Muscle layer of colon (tissue), 2 donors: ENCODE measurements at regions not wholly inside any gene's neighbourhood (a gene's known extent, or its start where the extent isn't known, plus 50 kb on each side); places are given as distances from the start of the nearest gene placed in this dataset.

Experiments used
- H3K27ac ChIP-seq: one replicate; pipeline ENCODE4 v1.7.0; 2013; ENCODE audit warnings: low read depth, mild to moderate bottlenecking, low read length, moderate library complexity
- H3K27me3 ChIP-seq, 2 donors: one replicate each; pipeline ENCODE4 v1.7.0; 2013; ENCODE audit warnings: low read length in 2 of 2, mild to moderate bottlenecking in 2 of 2; ENCODE audit not compliant: insufficient read depth in 2 of 2, control insufficient read depth in 1 of 2
- H3K36me3 ChIP-seq: one replicate; pipeline ENCODE4 v1.7.0; 2013; ENCODE audit warnings: mild to moderate bottlenecking, low read length; ENCODE audit not compliant: insufficient read depth
- H3K4me1 ChIP-seq: one replicate; pipeline ENCODE4 v1.7.0; 2013; ENCODE audit warnings: mild to moderate bottlenecking, low read length; ENCODE audit not compliant: insufficient read depth
- H3K4me3 ChIP-seq, 2 donors: one replicate each; pipeline ENCODE4 v1.7.0; 2013; ENCODE audit warnings: low read length in 2 of 2, low read depth in 1 of 2, mild to moderate bottlenecking in 1 of 2, moderate library complexity in 1 of 2
- H3K9ac ChIP-seq: one replicate; pipeline ENCODE4 v1.7.0; 2013; ENCODE audit warnings: low read length
- H3K9me3 ChIP-seq: one replicate; pipeline ENCODE4 v1.7.0; 2013; ENCODE audit warnings: mild to moderate bottlenecking, low read length
- donor health status: abdominal sarcoma.
- donor health status: Adenocarcinoma of cecum.

- H3K4me3 ChIP-seq = no peak overlapping the region
- no peaks in the 10 kb centered on the region for H3K27me3 ChIP-seq
- H3K27ac ChIP-seq = no peak overlapping the region
- no peaks in the 10 kb centered on the region for H3K9me3 ChIP-seq
- no peak overlapping the region for H3K9ac ChIP-seq
- no peaks in the 10 kb centered on the region for H3K36me3 ChIP-seq
- H3K4me1 ChIP-seq = no peaks in the 10 kb centered on the region
Observed at GRCh38 chr9:135391759-135392158, 87.8 kb upstream of the PPP1R26 start.

- Histone ChIP-seq H3K4me3 (no peak overlapping the region), H3K27me3 (no peaks in the 10 kb centered on the region), H3K36me3 (no peaks in the 10 kb centered on the region), H3K9ac (no peak overlapping the region), H3K27ac (no peak overlapping the region), H3K4me1 (no peaks in the 10 kb centered on the region), H3K9me3 (no peaks in the 10 kb centered on the region)
Observed at GRCh38 chr9:135392511-135392910, 87.1 kb upstream of the PPP1R26 start.

- H3K9ac ChIP-seq = no peak overlapping the region
Observed at GRCh38 chr9:135394131-135394530, 85.5 kb upstream of the PPP1R26 start.

GRCh38 chr9:135394699-135395645, 84.6 kb upstream of the PPP1R26 start:
- Histone ChIP-seq H3K4me1 (no peaks in the 10 kb centered on the region), H3K9ac (no peak overlapping the region), H3K27ac (no peak overlapping the region), H3K27me3 (no peaks in the 10 kb centered on the region), H3K36me3 (no peaks in the 10 kb centered on the region), H3K9me3 (no peaks in the 10 kb centered on the region), H3K4me3 (no peak overlapping the region)

More at GRCh38 chr9:135394131-135394530, 85.5 kb upstream of the PPP1R26 start:
- Histone ChIP-seq H3K36me3 (no peaks in the 10 kb centered on the region), H3K4me1 (no peaks in the 10 kb centered on the region), H3K27ac (no peak overlapping the region), H3K9me3 (no peaks in the 10 kb centered on the region), H3K27me3 (no peaks in the 10 kb centered on the region), H3K4me3 (no peak overlapping the region)

- no peak overlapping the region for H3K9ac ChIP-seq
- H3K27ac ChIP-seq = no peak overlapping the region
- no peaks in the 10 kb centered on the region for H3K9me3 ChIP-seq
- H3K36me3 ChIP-seq = no peaks in the 10 kb centered on the region
- no peak overlapping the region for H3K4me3 ChIP-seq
- no peaks in the 10 kb centered on the region for H3K4me1 ChIP-seq
- H3K27me3 ChIP-seq = no peaks in the 10 kb centered on the region
Observed at GRCh38 chr9:135397142-135397541, 82.4 kb upstream of the PPP1R26 start.

- Histone ChIP-seq H3K4me3 (no peak overlapping the region), H3K4me1 (no peaks in the 10 kb centered on the region), H3K9me3 (no peaks in the 10 kb centered on the region), H3K27me3 (peaks cover 0 to 4% of the 10 kb centered on the region in 2 donors), H3K9ac (no peak overlapping the region), H3K36me3 (no peaks in the 10 kb centered on the region), H3K27ac (no peak overlapping the region)
Observed at GRCh38 chr9:135399000-135399649, 80.5 kb upstream of the PPP1R26 start.

GRCh38 chr9:135400496-135400895, 79.1 kb upstream of the PPP1R26 start:
- H3K9ac ChIP-seq = no peak overlapping the region
- H3K27ac ChIP-seq = no peak overlapping the region
- H3K9me3 ChIP-seq = no peaks in the 10 kb centered on the region
- no peak overlapping the region for H3K4me3 ChIP-seq
- H3K27me3 ChIP-seq = peaks cover 0 to 4% of the 10 kb centered on the region in 2 donors
- H3K4me1 ChIP-seq = no peaks in the 10 kb centered on the region
- H3K36me3 ChIP-seq = no peaks in the 10 kb centered on the region

- no peaks in the 10 kb centered on the region for H3K4me1 ChIP-seq
- H3K4me3 ChIP-seq = no peak overlapping the region
- H3K9me3 ChIP-seq = no peaks in the 10 kb centered on the region
- no peaks in the 10 kb centered on the region for H3K36me3 ChIP-seq
- H3K27ac ChIP-seq = no peak overlapping the region
- peaks cover 0 to 4% of the 10 kb centered on the region in 2 donors for H3K27me3 ChIP-seq
- H3K9ac ChIP-seq = no peak overlapping the region
Observed at GRCh38 chr9:135401218-135401617, 78.4 kb upstream of the PPP1R26 start.

GRCh38 chr9:135402048-135402738, 77.4 kb upstream of the PPP1R26 start:
- Histone ChIP-seq H3K4me1 (no peaks in the 10 kb centered on the region), H3K9me3 (no peaks in the 10 kb centered on the region), H3K4me3 (no peak overlapping the region), H3K27me3 (peaks cover 0 to 4% of the 10 kb centered on the region in 2 donors), H3K36me3 (no peaks in the 10 kb centered on the region), H3K9ac (no peak overlapping the region), H3K27ac (no peak overlapping the region)

- Histone ChIP-seq H3K36me3 (no peaks in the 10 kb centered on the region), H3K4me1 (no peaks in the 10 kb centered on the region), H3K9me3 (no peaks in the 10 kb centered on the region), H3K4me3 (no peak overlapping the region), H3K27ac (no peak overlapping the region), H3K27me3 (peaks cover 0 to 4% of the 10 kb centered on the region in 2 donors), H3K9ac (no peak overlapping the region)
Observed at GRCh38 chr9:135402739-135403695, 76.6 kb upstream of the PPP1R26 start.
